CD14-positive monocyte (primary cell): ENCODE measurements at regions not wholly inside any gene's neighbourhood (a gene's known extent, or its start where the extent isn't known, plus 50 kb on each side); places are given as distances from the start of the nearest gene placed in this dataset.
"Not testable (repeated sequence)": the region's sequence is repeated elsewhere in the genome, so short reads cannot be mapped to it uniquely, and the experiment has no call there.

ENCODE experiments used
- DNase-seq, 3 donors: peaks; one replicate each; pipeline ENCODE4 v3.0.0-alpha.2; 2011 to 2022
- H2AFZ ChIP-seq: 2 replicates; pipeline ENCODE4 v1.6.0; 2012; ENCODE audit warnings: mild to moderate bottlenecking, low read depth, low read length, inconsistent platforms; ENCODE audit not compliant: insufficient read depth, poor library complexity, severe bottlenecking
- H3K27ac ChIP-seq, 2 donors: 1 replicate in 1 of 2; 2 replicates in 1 of 2; pipeline ENCODE4 v1.5.1; 2012 to 2013; ENCODE audit warnings: low read length in 2 of 2, control low read depth in 1 of 2, inconsistent platforms in 1 of 2, low read depth in 1 of 2, mild to moderate bottlenecking in 1 of 2
- H3K27me3 ChIP-seq, 2 donors: one replicate each; pipeline versions ENCODE4 v1.6.0 to v1.6.1; 2011 to 2013; ENCODE audit warnings: low read length in 2 of 2; ENCODE audit not compliant: control insufficient read depth in 2 of 2, insufficient read depth in 2 of 2
- H3K36me3 ChIP-seq, 2 donors: replicated peaks in 1 of 2; 1 replicate in 1 of 2; 2 replicates in 1 of 2; pipeline versions ENCODE4 v1.5.1 to v1.6.1; 2012 to 2013; ENCODE audit warnings: low read length in 2 of 2, control low read depth in 1 of 2, inconsistent platforms in 1 of 2, mild to moderate bottlenecking in 1 of 2; ENCODE audit not compliant: insufficient read depth in 2 of 2, control insufficient read depth in 1 of 2
- H3K4me1 ChIP-seq, 2 donors: 1 replicate in 1 of 2; 2 replicates in 1 of 2; pipeline versions ENCODE4 v1.5.1 to v1.6.1; 2012 to 2013; ENCODE audit warnings: low read length in 2 of 2, control low read depth in 1 of 2, inconsistent platforms in 1 of 2, mild to moderate bottlenecking in 1 of 2, moderate library complexity in 1 of 2; ENCODE audit not compliant: insufficient read depth in 2 of 2, control insufficient read depth in 1 of 2
- H3K4me2 ChIP-seq: replicated peaks from 2 replicates; pipeline ENCODE3; 2012; ENCODE audit warnings: low read length, moderate library complexity, mild to moderate bottlenecking; ENCODE audit not compliant: poor library complexity, severe bottlenecking; ENCODE audit errors: extremely low read depth
- H3K4me3 ChIP-seq, 3 experiments: fragments of 200-600 bp in 1 of 3; sonication (generic) in 1 of 3; replicated peaks in 1 of 3; 1 replicate in 2 of 3; 2 replicates in 1 of 3; pipeline ENCODE4 v1.5.1; 2011 to 2013; ENCODE audit warnings: low read length in 3 of 3, mild to moderate bottlenecking in 3 of 3, control low read depth in 2 of 3, low read depth in 2 of 3, inconsistent platforms in 1 of 3, moderate library complexity in 1 of 3
- H3K79me2 ChIP-seq: 2 replicates; pipeline ENCODE4 v1.6.0; 2012; ENCODE audit warnings: mild to moderate bottlenecking, control low read depth, inconsistent platforms, low read length, moderate library complexity; ENCODE audit not compliant: insufficient read depth
- H3K9ac ChIP-seq: 2 replicates; pipeline ENCODE4 v1.6.0; 2017; ENCODE audit warnings: low read length, mild to moderate bottlenecking; ENCODE audit not compliant: insufficient read depth, poor library complexity, severe bottlenecking
- H3K9me3 ChIP-seq, 2 donors: replicated peaks in 1 of 2; 1 replicate in 1 of 2; 2 replicates in 1 of 2; pipeline versions ENCODE4 v1.5.1 to v1.6.1; 2012 to 2013; ENCODE audit warnings: low read length in 2 of 2, control low read depth in 1 of 2; ENCODE audit not compliant: control insufficient read depth in 1 of 2, insufficient read depth in 1 of 2
- H4K20me1 ChIP-seq: 2 replicates; pipeline ENCODE4 v1.6.0; 2012; ENCODE audit warnings: mild to moderate bottlenecking, low read length, control low read depth, moderate library complexity; ENCODE audit not compliant: insufficient read depth
- H3K27ac Mint-ChIP-seq, 7 donors: one replicate each; pipeline ENCODE4 v1.8.0; 2020; ENCODE audit warnings: mild to moderate bottlenecking in 7 of 7, mixed read lengths in 7 of 7, moderate library complexity in 6 of 7, inconsistent platforms in 2 of 7
- H3K27me3 Mint-ChIP-seq, 3 donors: one replicate each; pipeline ENCODE4 v1.8.0; 2021 to 2022; ENCODE audit warnings: low read depth in 3 of 3, mild to moderate bottlenecking in 3 of 3, mixed read lengths in 3 of 3, moderate library complexity in 3 of 3, inconsistent platforms in 1 of 3
- H3K36me3 Mint-ChIP-seq, 2 donors: one replicate each; pipeline ENCODE4 v1.8.0; 2020; ENCODE audit warnings: mixed read lengths in 2 of 2, inconsistent platforms in 1 of 2, mild to moderate bottlenecking in 1 of 2
- H3K4me1 Mint-ChIP-seq: one replicate; pipeline ENCODE4 v1.8.0; 2020; ENCODE audit warnings: mild to moderate bottlenecking, mixed read lengths
- H3K4me3 Mint-ChIP-seq, 2 donors: one replicate each; pipeline ENCODE4 v1.8.0; 2020; ENCODE audit warnings: mild to moderate bottlenecking in 2 of 2, mixed read lengths in 2 of 2, moderate library complexity in 1 of 2
- H3K9me3 Mint-ChIP-seq, 7 donors: one replicate each; pipeline ENCODE4 v1.8.0; 2020 to 2022; ENCODE audit warnings: mixed read lengths in 7 of 7, mild to moderate bottlenecking in 6 of 7, moderate library complexity in 6 of 7, inconsistent platforms in 2 of 7
- CTCF ChIP-seq: fragments of 200-600 bp; IDR thresholded peaks from one replicate; pipeline ENCODE4 v1.8.0; 2022; ENCODE audit warnings: antibody characterized with exemption, mild to moderate bottlenecking
- WGBS: methylation state at CpG from one replicate; pipeline ENCODE4 v1.1.5; 2013; ENCODE audit warnings: missing lambda C conversion rate; ENCODE audit not compliant: insufficient coverage; 5-methylcytosine and 5-hydroxymethylcytosine counted together
- intact Hi-C, 2 donors: fragments of 100-400 bp; cut with micrococcal nuclease; formaldehyde crosslinking; loops; one replicate each; pipeline versions ENCODE4 v1.15.0 to v1.15.1; 2023

DNA sequence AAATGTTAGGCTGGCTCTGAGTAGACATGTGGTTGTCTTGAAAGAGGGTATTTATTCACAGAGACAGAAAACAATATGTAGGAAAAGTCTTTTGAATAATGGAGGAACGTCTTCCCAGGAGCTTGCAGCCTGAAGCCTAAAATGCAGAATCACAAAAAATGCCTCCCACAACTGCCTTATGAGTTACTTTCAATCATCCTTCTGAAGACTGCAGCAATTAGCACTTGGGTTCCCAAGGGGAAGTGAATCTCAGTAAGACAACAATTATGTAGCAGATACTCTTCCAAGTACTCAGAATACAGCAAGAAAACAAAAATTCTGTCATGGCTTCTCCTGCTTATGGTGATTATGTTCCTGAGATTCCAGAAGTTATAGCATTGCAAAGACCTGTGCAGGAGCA lies 166.6 kb upstream of the TBL1X start:
- DNase-seq, result peak in 1 of 3 donors; percentile 11
- Mint-ChIP-seq H3K36me3 (peaks cover 0 to 4% of the 10 kb centered on the region in 2 donors), H3K27ac (no peak overlapping the region), H3K9me3 (peaks cover 0 to 5% (median 2%) of the 10 kb centered on the region in 7 donors), H3K4me1 (peaks cover 17% of the 10 kb centered on the region), H3K27me3 (peaks cover 4 to 61% (median 17%) of the 10 kb centered on the region in 3 donors), H3K4me3 (no peak overlapping the region)
- Histone ChIP-seq H3K4me2 (no peak overlapping the region), H3K9me3 (peaks cover 0 to 4% of the 10 kb centered on the region in 2 donors), H4K20me1 (no peaks in the 10 kb centered on the region), H3K36me3 (no peaks in the 10 kb centered on the region), H3K27me3 (peaks cover 14 to 36% of the 10 kb centered on the region in 2 donors), H3K27ac (no peak overlapping the region), H3K9ac (no peak overlapping the region), H3K79me2 (no peaks in the 10 kb centered on the region), H2AFZ (no peak overlapping the region), H3K4me1 (peaks cover 9 to 12% of the 10 kb centered on the region in 2 donors), H3K4me3 (no peak overlapping the region)
- WGBS, result no CpG with 5 or more reads among the region's 1 CpG
- no peak for TF ChIP-seq CTCF
- intact Hi-C loops, result no loop called here

DNA sequence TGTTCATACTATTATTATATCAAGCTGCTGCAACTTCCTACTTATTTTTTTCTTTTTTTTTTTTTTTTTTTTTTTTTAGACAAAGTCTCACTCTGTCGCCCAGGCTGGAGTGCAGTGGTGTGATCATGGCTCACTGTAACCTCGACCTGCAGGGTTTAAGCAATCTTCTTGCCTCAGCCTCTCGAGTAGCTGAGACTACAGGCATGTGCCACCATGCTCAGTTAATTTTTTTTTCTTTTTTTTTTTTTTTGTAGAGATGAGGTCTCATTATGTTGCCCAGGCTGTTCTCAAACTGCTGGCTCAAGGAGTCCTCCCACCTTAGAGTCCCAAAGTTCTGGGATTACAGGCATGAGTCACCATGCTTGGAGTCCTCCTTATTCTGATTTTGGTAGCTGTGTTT lies 165.2 kb upstream of the TBL1X start:
- H3K27me3 Mint-ChIP-seq, result peaks cover 0 to 50% (median 7%) of the 10 kb centered on the region in 3 donors
- H3K36me3 ChIP-seq, H3K9me3 ChIP-seq, H3K36me3 Mint-ChIP-seq, H3K27ac Mint-ChIP-seq, DNase-seq, H3K9ac ChIP-seq, intact Hi-C loops, H2AFZ ChIP-seq, H3K4me3 ChIP-seq, H3K4me2 ChIP-seq, H3K4me3 Mint-ChIP-seq, H3K27ac ChIP-seq, H3K79me2 ChIP-seq, H4K20me1 ChIP-seq: not testable (repeated sequence)
- H3K9me3 Mint-ChIP-seq, result peaks cover 0 to 10% (median 6%) of the 10 kb centered on the region in 7 donors
- WGBS, result no CpG with 5 or more reads among the region's 3 CpGs
- H3K4me1 Mint-ChIP-seq, result peaks cover 15% of the 10 kb centered on the region
- peaks cover 0 to 26% of the 10 kb centered on the region in 2 donors for H3K27me3 ChIP-seq
- peaks cover 9 to 12% of the 10 kb centered on the region in 2 donors for H3K4me1 ChIP-seq
